Kidney (tissue), 13 donors: ENCODE measurements at regions not wholly inside any gene's neighbourhood (a gene's known extent, or its start where the extent isn't known, plus 50 kb on each side); places are given as distances from the start of the nearest gene placed in this dataset.
A peak's percentile ranks its signal among the peaks of the same experiment; 100 is the strongest.
"Not testable (repeated sequence)": the region's sequence is repeated elsewhere in the genome, so short reads cannot be mapped to it uniquely, and the experiment has no call there.

ENCODE experiments used
- DNase-seq, 5 donors: peaks; one replicate each; pipeline ENCODE4 v3.0.0-alpha.2; 2013 to 2020
- FAIRE-seq: peaks from 2 replicates; lab custom pipeline; 2012; peaks lifted over from hg19 to GRCh38; lab: Jason Lieb, UNC
- H3K27ac ChIP-seq, 2 donors: one replicate each; pipeline ENCODE4 v1.7.0; 2013; ENCODE audit warnings: low read depth in 2 of 2, low read length in 2 of 2, inconsistent platforms in 1 of 2
- H3K27me3 ChIP-seq: one replicate; pipeline ENCODE4 v1.7.1; 2013; ENCODE audit warnings: low read length, inconsistent platforms; ENCODE audit not compliant: control insufficient read depth, insufficient read depth
- H3K36me3 ChIP-seq, 3 donors: one replicate each; pipeline versions ENCODE4 v1.7.0 to v1.7.1; 2013; ENCODE audit warnings: low read length in 3 of 3, control low read depth in 1 of 3, inconsistent platforms in 1 of 3; ENCODE audit not compliant: insufficient read depth in 3 of 3, control insufficient read depth in 2 of 3
- H3K4me1 ChIP-seq, 3 donors: one replicate each; pipeline versions ENCODE4 v1.7.0 to v1.7.1; 2013; ENCODE audit warnings: low read length in 3 of 3, inconsistent platforms in 1 of 3, low read depth in 1 of 3; ENCODE audit not compliant: control insufficient read depth in 2 of 3, insufficient read depth in 2 of 3
- H3K4me3 ChIP-seq, 3 donors: one replicate each; pipeline versions ENCODE4 v1.7.0 to v1.8.1; 2013; ENCODE audit warnings: low read length in 3 of 3, control low read depth in 1 of 3, inconsistent platforms in 1 of 3
- H3K9ac ChIP-seq, 3 donors: one replicate each; pipeline versions ENCODE4 v1.7.0 to v1.7.1; 2013; ENCODE audit warnings: low read length in 3 of 3, control low read depth in 1 of 3, inconsistent platforms in 1 of 3
- H3K9me3 ChIP-seq, 3 donors: one replicate each; pipeline versions ENCODE4 v1.7.0 to v1.7.1; 2013; ENCODE audit warnings: low read length in 3 of 3, control low read depth in 1 of 3, inconsistent platforms in 1 of 3; ENCODE audit not compliant: control insufficient read depth in 2 of 3, insufficient read depth in 1 of 3
- CTCF ChIP-seq: IDR thresholded peaks from 3 replicates; pipeline ENCODE4 v1.5.1; 2012; ENCODE audit warnings: mild to moderate bottlenecking, moderate library complexity, borderline replicate concordance; ENCODE audit not compliant: insufficient read depth; ENCODE audit errors: extremely low read depth
- intact Hi-C: fragments of 100-400 bp; cut with DNase I; formaldehyde crosslinking; loops from one replicate; pipeline ENCODE4 v1.11.1; 2022
- donor health status: control.
- donor health status: control.
- donor health status: control.
- donor health status: control.
- donor health status: control.
- donor health status: DM: yes; HTN: yes; CAD: no.
- donor health status: Normal renal cell carcinoma (clear cell type).

- DNase-seq (no peak), FAIRE-seq (no peak)
- Histone ChIP-seq H3K27ac (no peak overlapping the region), H3K9me3 (no peaks in the 10 kb centered on the region), H3K36me3 (no peaks in the 10 kb centered on the region), H3K4me3 (no peak overlapping the region), H3K27me3 (no peaks in the 10 kb centered on the region), H3K4me1 (no peaks in the 10 kb centered on the region), H3K9ac (no peak overlapping the region)
- intact Hi-C loops = no loop called here
- no peak for TF ChIP-seq CTCF
Observed at GRCh38 chr2:67180841-67181240, 216.3 kb upstream of the ETAA1 start.

- H3K4me3 ChIP-seq = no peak overlapping the region
- TF ChIP-seq CTCF = no peak
- no peak overlapping the region for H3K27ac ChIP-seq
- H3K9ac ChIP-seq = no peak overlapping the region
- FAIRE-seq (no peak), DNase-seq (no peak)
- no peaks in the 10 kb centered on the region for H3K36me3 ChIP-seq
- H3K4me1 ChIP-seq = no peaks in the 10 kb centered on the region
- H3K9me3 ChIP-seq = no peaks in the 10 kb centered on the region
- H3K27me3 ChIP-seq = no peaks in the 10 kb centered on the region
- intact Hi-C loops = no loop called here
Observed at GRCh38 chr2:67182884-67183283, 214.2 kb upstream of the ETAA1 start.

- TF ChIP-seq CTCF = no peak
- FAIRE-seq = no peak
- intact Hi-C loops = no loop called here
- Histone ChIP-seq H3K27ac (no peak overlapping the region), H3K36me3 (no peaks in the 10 kb centered on the region), H3K4me1 (no peaks in the 10 kb centered on the region), H3K27me3 (no peaks in the 10 kb centered on the region), H3K4me3 (no peak overlapping the region), H3K9ac (no peak overlapping the region), H3K9me3 (no peaks in the 10 kb centered on the region)
- peak in 4 of 5 donors; percentile 47 to 81 (median 66) for DNase-seq
Observed at GRCh38 chr2:67186326-67186725, 210.8 kb upstream of the ETAA1 start.

GRCh38 chr2:67186871-67187270 is 210.3 kb upstream of the ETAA1 start:
- Histone ChIP-seq H3K27ac (no peak overlapping the region), H3K9me3 (no peaks in the 10 kb centered on the region), H3K27me3 (no peaks in the 10 kb centered on the region), H3K4me3 (no peak overlapping the region), H3K9ac (no peak overlapping the region), H3K36me3 (no peaks in the 10 kb centered on the region), H3K4me1 (no peaks in the 10 kb centered on the region)
- intact Hi-C loops = no loop called here
- no peak for TF ChIP-seq CTCF
- DNase-seq = no peak
- FAIRE-seq = no peak

- H3K36me3 ChIP-seq, intact Hi-C loops: not testable (repeated sequence)
Observed at GRCh38 chr2:67195327-67195726, 201.8 kb upstream of the ETAA1 start.

More at GRCh38 chr2:67195327-67195726, 201.8 kb upstream of the ETAA1 start:
- H3K9me3 ChIP-seq, FAIRE-seq, H3K27ac ChIP-seq, H3K9ac ChIP-seq, H3K27me3 ChIP-seq, H3K4me1 ChIP-seq, H3K4me3 ChIP-seq: not testable (repeated sequence)
- peak in 1 of 5 donors; percentile 27 for DNase-seq
